Left lobe of liver (tissue), 2 donors: ENCODE measurements at regions not wholly inside any gene's neighbourhood (a gene's known extent, or its start where the extent isn't known, plus 50 kb on each side); places are given as distances from the start of the nearest gene placed in this dataset.

ENCODE experiments used
- ATAC-seq: fragments of 200-7000 bp; cut with Tn5 transposase; one replicate; pipeline ENCODE4 v1.9.1; 2020; ENCODE audit warnings: mild to moderate bottlenecking, moderate library complexity
- DNase-seq: peaks from one replicate; pipeline ENCODE4 v3.0.0-alpha.2; 2020; ENCODE audit warnings: low spot score
- donor health status: DM: no; HTN: no; CAD: no; lungs with moderate emphysema.
- donor health status: DM: no; HTN: yes; CAD: no.

- no peak for DNase-seq
- ATAC-seq: no peak
Observed at GRCh38 chr18:70493461-70493860, 204.6 kb downstream of the SOCS6 start.

GRCh38 chr18:70491734-70492348 lies 203.0 kb downstream of the SOCS6 start:
- ATAC-seq (peak; percentile 89), DNase-seq (peak; percentile 71)

GRCh38 chr18:70489986-70490933 lies 201.4 kb downstream of the SOCS6 start:
- ATAC-seq: peak; percentile 91

GRCh38 chr18:70489571-70489970 lies 200.7 kb downstream of the SOCS6 start:
- ATAC-seq (no peak), DNase-seq (no peak)

More at GRCh38 chr18:70489986-70490933, 201.4 kb downstream of the SOCS6 start:
- DNase-seq: peak; percentile 65

GRCh38 chr18:70469916-70470315 lies 181.1 kb downstream of the SOCS6 start:
- ATAC-seq: no peak
- DNase-seq: no peak

- DNase-seq (no peak), ATAC-seq (no peak)
Observed at GRCh38 chr18:70468861-70469547, 180.2 kb downstream of the SOCS6 start.

GRCh38 chr18:70464343-70465114 lies 175.7 kb downstream of the SOCS6 start:
- DNase-seq (peak; percentile 89), ATAC-seq (peak; percentile 100)

- no peak for ATAC-seq
- no peak for DNase-seq
Observed at GRCh38 chr18:70463085-70463484, 174.2 kb downstream of the SOCS6 start.

GRCh38 chr18:70462078-70462439 lies 173.2 kb downstream of the SOCS6 start:
- no peak for ATAC-seq
- DNase-seq: no peak

- DNase-seq: no peak
- ATAC-seq: no peak
Observed at GRCh38 chr18:70461323-70462077, 172.7 kb downstream of the SOCS6 start.

GRCh38 chr18:70459731-70460130 lies 170.9 kb downstream of the SOCS6 start:
- DNase-seq (no peak), ATAC-seq (no peak)

GRCh38 chr18:70459251-70459650 lies 170.4 kb downstream of the SOCS6 start:
- DNase-seq (no peak), ATAC-seq (no peak)

GRCh38 chr18:70457788-70458187 lies 168.9 kb downstream of the SOCS6 start:
- DNase-seq (no peak), ATAC-seq (no peak)

- DNase-seq: no peak
- ATAC-seq: no peak
Observed at GRCh38 chr18:70457223-70457622, 168.4 kb downstream of the SOCS6 start.

- ATAC-seq (no peak), DNase-seq (no peak)
Observed at GRCh38 chr18:70456376-70456775, 167.5 kb downstream of the SOCS6 start.

- DNase-seq (no peak), ATAC-seq (no peak)
Observed at GRCh38 chr18:70455731-70456130, 166.9 kb downstream of the SOCS6 start.

GRCh38 chr18:70454704-70455322 lies 166.0 kb downstream of the SOCS6 start:
- DNase-seq (no peak), ATAC-seq (peak; percentile 96)

GRCh38 chr18:70453058-70453775 lies 164.4 kb downstream of the SOCS6 start:
- ATAC-seq (peak; percentile 47), DNase-seq (no peak)

GRCh38 chr18:70452501-70452900 lies 163.7 kb downstream of the SOCS6 start:
- ATAC-seq (no peak), DNase-seq (no peak)
